Caco-2 (cell line): ENCODE measurements at regions not wholly inside any gene's neighbourhood (a gene's known extent, or its start where the extent isn't known, plus 50 kb on each side); places are given as distances from the start of the nearest gene placed in this dataset.

Source experiments
- BruUV-seq: library from RNA; stranded (reverse); fragments of 400-500 nt; replicated peaks from 2 replicates; lab custom pipeline; 2021; lab: Mats Ljungman, UMichigan
- CTCF ChIA-PET: fragments of 300-600 bp; sonication (Branson Sonifier 250); formaldehyde crosslinking; loops from one replicate; lab custom pipeline; 2022; ENCODE audit warnings: antibody characterized with exemption; lab: Charles Lee
- POLR2A ChIA-PET: fragments of 300-600 bp; sonication (Branson Sonifier 250); formaldehyde crosslinking; loops from one replicate; lab custom pipeline; 2022; ENCODE audit warnings: antibody characterized with exemption; lab: Charles Lee
- DNase-seq, 2 experiments: peaks; one replicate each; pipeline versions ENCODE4 v3.0.0 to v3.0.0-alpha.2; 2020 to 2022
- H3K27me3 ChIP-seq: replicated peaks from 2 replicates; pipeline ENCODE4 v1.6.0; 2011; ENCODE audit warnings: low read length; ENCODE audit not compliant: control insufficient read depth, insufficient read depth
- H3K36me3 ChIP-seq: 2 replicates; pipeline ENCODE4 v1.5.1; 2011; ENCODE audit warnings: low read length; ENCODE audit not compliant: control insufficient read depth, insufficient read depth
- H3K4me1 ChIP-seq: fragments of 250-450 bp; sonication (Bioruptor Pico); 2 replicates; pipeline ENCODE4 v1.5.1; 2020; ENCODE audit warnings: mild to moderate bottlenecking
- H3K4me3 ChIP-seq: 2 replicates; pipeline ENCODE4 v1.5.1; 2011; ENCODE audit warnings: low read depth, mild to moderate bottlenecking, control low read depth, low read length
- H3K9me3 ChIP-seq: fragments of 250-450 bp; sonication (Bioruptor Pico); 2 replicates; pipeline ENCODE4 v1.5.1; 2020; ENCODE audit warnings: mild to moderate bottlenecking, moderate library complexity
- H3K27ac Mint-ChIP-seq: one replicate; pipeline ENCODE4 v1.8.0; 2022; ENCODE audit warnings: mixed read lengths; ENCODE audit not compliant: unreplicated experiment
- H3K27me3 Mint-ChIP-seq: one replicate; pipeline ENCODE4 v1.8.0; 2022; ENCODE audit warnings: mixed read lengths; ENCODE audit not compliant: insufficient read depth, unreplicated experiment
- H3K36me3 Mint-ChIP-seq: one replicate; pipeline ENCODE4 v1.8.0; 2022; ENCODE audit warnings: mild to moderate bottlenecking, mixed read lengths; ENCODE audit not compliant: insufficient read depth, unreplicated experiment
- H3K4me1 Mint-ChIP-seq: one replicate; pipeline ENCODE4 v1.8.0; 2022; ENCODE audit warnings: low read depth, mixed read lengths; ENCODE audit not compliant: unreplicated experiment
- H3K4me3 Mint-ChIP-seq: one replicate; pipeline ENCODE4 v1.8.0; 2022; ENCODE audit warnings: mild to moderate bottlenecking, moderate library complexity, mixed read lengths; ENCODE audit not compliant: unreplicated experiment
- H3K9me3 Mint-ChIP-seq: one replicate; pipeline ENCODE4 v1.8.0; 2022; ENCODE audit warnings: mixed read lengths; ENCODE audit not compliant: unreplicated experiment
- CTCF ChIP-seq, 2 experiments: fragments of 200-600 bp in 1 of 2; IDR thresholded peaks; 1 replicate in 1 of 2; 2 replicates in 1 of 2; pipeline versions ENCODE4 v1.5.1 to v1.8.0; 2011 to 2022; ENCODE audit warnings: antibody characterized with exemption in 1 of 2, control low read depth in 1 of 2, inconsistent platforms in 1 of 2, low read depth in 1 of 2, low read length in 1 of 2, mild to moderate bottlenecking in 1 of 2, moderate library complexity in 1 of 2; ENCODE audit not compliant: insufficient read depth in 1 of 2, severe bottlenecking in 1 of 2, unreplicated experiment in 1 of 2
- intact Hi-C: fragments of 100-400 bp; cut with micrococcal nuclease; formaldehyde crosslinking; loops from one replicate; pipeline ENCODE4 v1.10.0; 2022; ENCODE audit not compliant: unreplicated experiment

- Histone ChIP-seq H3K9me3 (no peaks in the 10 kb centered on the region), H3K27me3 (no peaks in the 10 kb centered on the region), H3K4me1 (no peaks in the 10 kb centered on the region), H3K36me3 (no peaks in the 10 kb centered on the region), H3K4me3 (no peak overlapping the region)
- H3K4me1 Mint-ChIP-seq: no peaks in the 10 kb centered on the region
- no TSS peak for BruUV-seq
- ChIA-PET POLR2A (no interaction called here), CTCF (no interaction called here)
- H3K9me3 Mint-ChIP-seq: no peaks in the 10 kb centered on the region
- H3K36me3 Mint-ChIP-seq: no peaks in the 10 kb centered on the region
- no peak for DNase-seq
- H3K4me3 Mint-ChIP-seq: no peak overlapping the region
- no peak overlapping the region for H3K27ac Mint-ChIP-seq
- intact Hi-C loops: no loop called here
- peaks cover 9% of the 10 kb centered on the region for H3K27me3 Mint-ChIP-seq
- no peak for TF ChIP-seq CTCF (IDR thresholded peaks at IDR 0.05; ENCODE audit: insufficient read depth in 1 of 2, low read depth in 1 of 2, low read length in 1 of 2, severe bottlenecking in 1 of 2, unreplicated experiment in 1 of 2)
These were observed 508.3 kb upstream of the DAB2 start for GRCh38 chr5:39933061-39933460.

- no peaks in the 10 kb centered on the region for H3K36me3 Mint-ChIP-seq
- no peaks in the 10 kb centered on the region for H3K27me3 ChIP-seq
- no peak for DNase-seq
- CTCF ChIA-PET: no interaction called here
- POLR2A ChIA-PET: no interaction called here
- no peaks in the 10 kb centered on the region for H3K9me3 ChIP-seq
- no peak overlapping the region for H3K27ac Mint-ChIP-seq
- no peaks in the 10 kb centered on the region for H3K4me1 ChIP-seq
- no peak overlapping the region for H3K4me3 ChIP-seq
- intact Hi-C loops: no loop called here
- H3K27me3 Mint-ChIP-seq: peaks cover 13% of the 10 kb centered on the region
- TF ChIP-seq CTCF (IDR thresholded peaks at IDR 0.05; ENCODE audit: insufficient read depth in 1 of 2, low read depth in 1 of 2, low read length in 1 of 2, severe bottlenecking in 1 of 2, unreplicated experiment in 1 of 2): no peak
- H3K4me1 Mint-ChIP-seq: no peaks in the 10 kb centered on the region
- no TSS peak for BruUV-seq
- no peak overlapping the region for H3K4me3 Mint-ChIP-seq
- H3K9me3 Mint-ChIP-seq: no peaks in the 10 kb centered on the region
- H3K36me3 ChIP-seq: no peaks in the 10 kb centered on the region
These were observed 503.9 kb upstream of the DAB2 start for GRCh38 chr5:39928709-39929108.

GRCh38 chr5:39919876-39920275, 495.1 kb upstream of the DAB2 start:
- H3K27ac Mint-ChIP-seq: no peak overlapping the region
- no peaks in the 10 kb centered on the region for H3K9me3 ChIP-seq

More at GRCh38 chr5:39919876-39920275, 495.1 kb upstream of the DAB2 start:
- Histone ChIP-seq H3K4me3 (no peak overlapping the region), H3K4me1 (no peaks in the 10 kb centered on the region), H3K36me3 (no peaks in the 10 kb centered on the region), H3K27me3 (no peaks in the 10 kb centered on the region)
- peaks cover 2% of the 10 kb centered on the region for H3K27me3 Mint-ChIP-seq
- CTCF ChIA-PET: no interaction called here
- no peak for DNase-seq
- no peaks in the 10 kb centered on the region for H3K9me3 Mint-ChIP-seq
- POLR2A ChIA-PET: no interaction called here
- no peak overlapping the region for H3K4me3 Mint-ChIP-seq
- intact Hi-C loops: no loop called here
- BruUV-seq: no TSS peak
- TF ChIP-seq CTCF (IDR thresholded peaks at IDR 0.05; ENCODE audit: insufficient read depth in 1 of 2, low read depth in 1 of 2, low read length in 1 of 2, severe bottlenecking in 1 of 2, unreplicated experiment in 1 of 2): no peak
- H3K36me3 Mint-ChIP-seq: no peaks in the 10 kb centered on the region
- no peaks in the 10 kb centered on the region for H3K4me1 Mint-ChIP-seq
